MM.1S (cell line): ENCODE measurements at regions not wholly inside any gene's neighbourhood (a gene's known extent, or its start where the extent isn't known, plus 50 kb on each side); places are given as distances from the start of the nearest gene placed in this dataset.

Experiments
- DNase-seq: peaks from one replicate; pipeline ENCODE4 v3.0.0-alpha.2; 2015
- H2AFZ ChIP-seq: fragments of 300-600 bp; sonication (generic); 2 replicates; pipeline ENCODE4 v1.6.0; 2016; ENCODE audit warnings: antibody characterized with exemption, low read length
- H3F3A ChIP-seq: fragments of 300-600 bp; sonication (generic); 2 replicates; pipeline ENCODE4 v1.6.1; 2016; ENCODE audit warnings: mild to moderate bottlenecking, antibody characterized with exemption, low read length, moderate library complexity, mixed read lengths; ENCODE audit not compliant: insufficient read depth
- H3K27ac ChIP-seq: fragments of 300-600 bp; sonication (generic); 2 replicates; pipeline ENCODE4 v1.5.1; 2016; ENCODE audit warnings: mild to moderate bottlenecking, low read length
- H3K27me3 ChIP-seq: fragments of 300-600 bp; sonication (generic); replicated peaks from 2 replicates; pipeline ENCODE4 v1.6.0; 2016; ENCODE audit warnings: low read length; ENCODE audit not compliant: insufficient read depth
- H3K36me3 ChIP-seq: fragments of 300-600 bp; sonication (generic); replicated peaks from 2 replicates; pipeline ENCODE4 v1.6.1; 2016; ENCODE audit warnings: mild to moderate bottlenecking, low read length, mixed read lengths; ENCODE audit not compliant: insufficient read depth
- H3K4me1 ChIP-seq: fragments of 300-600 bp; sonication (generic); 2 replicates; pipeline ENCODE4 v1.6.1; 2016; ENCODE audit warnings: low read length, mixed read lengths
- H3K4me2 ChIP-seq: fragments of 300-600 bp; sonication (generic); 2 replicates; pipeline ENCODE4 v1.6.0; 2016; ENCODE audit warnings: low read depth, low read length
- H3K4me3 ChIP-seq: fragments of 300-600 bp; sonication (generic); 2 replicates; pipeline ENCODE4 v1.5.1; 2016; ENCODE audit warnings: low read length, mixed read lengths
- H3K79me2 ChIP-seq: fragments of 300-600 bp; sonication (generic); 2 replicates; pipeline ENCODE4 v1.6.1; 2016; ENCODE audit warnings: mixed run types, low read length, mixed read lengths
- H3K9ac ChIP-seq: fragments of 300-600 bp; sonication (generic); 2 replicates; pipeline ENCODE4 v1.6.1; 2016; ENCODE audit warnings: low read length, mixed read lengths
- H3K9me2 ChIP-seq: fragments of 300-600 bp; sonication (generic); replicated peaks from 2 replicates; pipeline ENCODE4 v1.6.1; 2016; ENCODE audit warnings: mild to moderate bottlenecking, low read length, mixed read lengths; ENCODE audit not compliant: insufficient read depth
- H3K9me3 ChIP-seq: fragments of 300-600 bp; sonication (generic); replicated peaks from 2 replicates; pipeline ENCODE4 v1.6.1; 2016; ENCODE audit warnings: mild to moderate bottlenecking, low read length, mixed read lengths; ENCODE audit not compliant: insufficient read depth
- H4K20me1 ChIP-seq: fragments of 300-600 bp; sonication (generic); 2 replicates; pipeline ENCODE4 v1.6.1; 2016; ENCODE audit warnings: mild to moderate bottlenecking, low read length, moderate library complexity, mixed read lengths; ENCODE audit not compliant: insufficient read depth
- EZH2 ChIP-seq: fragments of 300-600 bp; sonication (generic); optimal IDR thresholded peaks from 2 replicates; pipeline ENCODE3; 2017; ENCODE audit warnings: low read depth, mild to moderate bottlenecking, antibody characterized with exemption, low read length, mixed read lengths
- EZH2phosphoT487 ChIP-seq: fragments of 300-600 bp; sonication (generic); IDR thresholded peaks from 2 replicates; pipeline ENCODE4 v1.6.1; 2018; ENCODE audit warnings: antibody characterized with exemption, low read length
- TF ChIP-seq, protein P1 (sequence below): fragments of 300-600 bp; sonication (generic); IDR thresholded peaks from 2 replicates; pipeline ENCODE4 v1.5.1; 2016; ENCODE audit warnings: antibody characterized with exemption, low read length, mixed read lengths

DNA sequence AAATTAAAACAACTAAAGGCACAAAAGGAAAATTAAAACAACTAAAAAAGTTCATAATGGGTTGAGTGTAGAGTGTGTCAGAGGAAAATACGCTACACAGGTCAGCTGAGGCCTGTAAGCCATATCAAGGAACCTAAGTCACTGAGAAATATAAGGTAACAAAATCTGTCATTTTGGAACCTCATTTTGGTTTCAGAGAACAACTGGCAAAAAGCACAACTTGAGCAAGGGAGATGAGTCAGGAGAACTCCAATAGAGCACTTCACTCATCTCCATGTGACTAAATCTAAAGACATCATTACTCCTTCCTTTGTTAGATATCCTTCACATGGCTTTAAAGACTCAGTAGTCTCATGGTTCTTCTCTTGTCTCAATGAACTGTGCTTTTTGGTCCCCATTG is 269.4 kb upstream of the POU5F2 start:
- Histone ChIP-seq H3K27ac (no peak overlapping the region), H3K9ac (no peak overlapping the region), H3K36me3 (no peaks in the 10 kb centered on the region), H4K20me1 (no peaks in the 10 kb centered on the region), H3K79me2 (no peaks in the 10 kb centered on the region), H3K4me3 (no peak overlapping the region), H3K4me2 (no peak overlapping the region), H3F3A (no peaks in the 10 kb centered on the region), H3K9me2 (no peaks in the 10 kb centered on the region), H3K9me3 (no peaks in the 10 kb centered on the region), H3K27me3 (no peaks in the 10 kb centered on the region), H2AFZ (no peak overlapping the region), H3K4me1 (no peaks in the 10 kb centered on the region)
- no peak for DNase-seq
- TF ChIP-seq, protein P1, sequence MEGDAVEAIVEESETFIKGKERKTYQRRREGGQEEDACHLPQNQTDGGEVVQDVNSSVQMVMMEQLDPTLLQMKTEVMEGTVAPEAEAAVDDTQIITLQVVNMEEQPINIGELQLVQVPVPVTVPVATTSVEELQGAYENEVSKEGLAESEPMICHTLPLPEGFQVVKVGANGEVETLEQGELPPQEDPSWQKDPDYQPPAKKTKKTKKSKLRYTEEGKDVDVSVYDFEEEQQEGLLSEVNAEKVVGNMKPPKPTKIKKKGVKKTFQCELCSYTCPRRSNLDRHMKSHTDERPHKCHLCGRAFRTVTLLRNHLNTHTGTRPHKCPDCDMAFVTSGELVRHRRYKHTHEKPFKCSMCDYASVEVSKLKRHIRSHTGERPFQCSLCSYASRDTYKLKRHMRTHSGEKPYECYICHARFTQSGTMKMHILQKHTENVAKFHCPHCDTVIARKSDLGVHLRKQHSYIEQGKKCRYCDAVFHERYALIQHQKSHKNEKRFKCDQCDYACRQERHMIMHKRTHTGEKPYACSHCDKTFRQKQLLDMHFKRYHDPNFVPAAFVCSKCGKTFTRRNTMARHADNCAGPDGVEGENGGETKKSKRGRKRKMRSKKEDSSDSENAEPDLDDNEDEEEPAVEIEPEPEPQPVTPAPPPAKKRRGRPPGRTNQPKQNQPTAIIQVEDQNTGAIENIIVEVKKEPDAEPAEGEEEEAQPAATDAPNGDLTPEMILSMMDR: no peak
- TF ChIP-seq EZH2 (no peak), EZH2phosphoT487 (no peak)

DNA sequence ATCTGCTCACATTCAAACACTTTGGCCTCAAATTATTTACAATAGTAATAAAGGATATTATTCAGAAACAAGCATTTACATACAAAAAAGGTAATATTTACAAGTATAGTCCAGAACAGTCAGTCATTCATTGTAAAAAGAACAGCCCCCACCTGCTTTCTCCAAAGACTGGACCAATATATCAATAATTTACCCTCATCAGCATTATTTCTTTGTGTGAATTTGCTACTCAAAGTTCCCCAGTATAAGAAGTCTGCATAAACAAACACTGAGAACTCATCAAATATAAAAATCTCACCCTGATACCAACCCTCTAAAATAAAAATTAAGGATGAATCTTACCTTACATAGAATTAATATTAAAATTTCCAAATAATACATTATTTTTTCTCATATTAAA is 267.8 kb upstream of the POU5F2 start:
- no peak for DNase-seq
- H3K9ac ChIP-seq: no peak overlapping the region
- no peaks in the 10 kb centered on the region for H3K36me3 ChIP-seq
- H3K27me3 ChIP-seq: no peaks in the 10 kb centered on the region
- no peaks in the 10 kb centered on the region for H3K9me3 ChIP-seq
- H3K4me2 ChIP-seq: no peak overlapping the region
- no peak for TF ChIP-seq EZH2phosphoT487
- TF ChIP-seq EZH2: no peak
- TF ChIP-seq, protein P1: no peak
- H4K20me1 ChIP-seq: no peaks in the 10 kb centered on the region
- H2AFZ ChIP-seq: no peak overlapping the region
- H3F3A ChIP-seq: no peaks in the 10 kb centered on the region
- no peaks in the 10 kb centered on the region for H3K79me2 ChIP-seq
- no peak overlapping the region for H3K27ac ChIP-seq
- H3K4me3 ChIP-seq: no peak overlapping the region
- H3K9me2 ChIP-seq: no peaks in the 10 kb centered on the region
- no peaks in the 10 kb centered on the region for H3K4me1 ChIP-seq

DNA sequence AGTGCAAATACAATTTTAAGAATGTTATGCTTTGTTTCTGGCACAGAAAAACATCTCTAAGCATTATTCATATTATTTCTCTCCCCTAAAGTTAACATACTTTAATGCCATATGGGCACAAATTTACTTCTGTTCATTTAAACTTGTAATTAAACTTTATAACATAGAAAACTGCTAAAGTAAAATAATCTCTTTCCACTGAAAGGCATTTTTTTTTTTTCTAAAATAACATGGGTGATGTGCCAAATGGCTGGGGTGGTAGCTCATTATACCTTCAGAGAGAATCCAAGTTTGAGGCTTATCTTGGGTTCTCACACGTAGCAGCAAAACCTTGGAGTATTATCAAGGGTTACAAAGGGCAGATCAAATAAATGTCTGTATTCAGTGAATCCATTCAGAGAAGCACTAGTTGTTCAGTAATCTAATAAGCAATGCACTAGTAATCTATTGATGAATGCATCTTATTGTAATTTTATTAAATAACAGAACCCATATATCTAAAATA is 257.6 kb upstream of the POU5F2 start:
- H3K9me3 ChIP-seq: no peaks in the 10 kb centered on the region
- H3K4me3 ChIP-seq: no peak overlapping the region
- H2AFZ ChIP-seq: no peak overlapping the region
- no peak for TF ChIP-seq EZH2
- no peak for TF ChIP-seq EZH2phosphoT487
- TF ChIP-seq, protein P1: no peak
- no peak overlapping the region for H3K4me2 ChIP-seq
- DNase-seq: no peak
- no peak overlapping the region for H3K27ac ChIP-seq
- no peak overlapping the region for H3K9ac ChIP-seq
- no peaks in the 10 kb centered on the region for H3F3A ChIP-seq
- no peaks in the 10 kb centered on the region for H3K36me3 ChIP-seq
- H3K4me1 ChIP-seq: no peaks in the 10 kb centered on the region
- H4K20me1 ChIP-seq: no peaks in the 10 kb centered on the region
- H3K79me2 ChIP-seq: no peaks in the 10 kb centered on the region
- no peaks in the 10 kb centered on the region for H3K9me2 ChIP-seq
- H3K27me3 ChIP-seq: no peaks in the 10 kb centered on the region
